ENCODE measurements at regions not wholly inside any gene's neighbourhood (a gene's known extent, or its start where the extent isn't known, plus 50 kb on each side); places are given as distances from the start of the nearest gene placed in this dataset.
"Not testable (repeated sequence)": the region's sequence is repeated elsewhere in the genome, so short reads cannot be mapped to it uniquely, and the experiment has no call there.

GRCh38 chr17:14581186-14581830, 280.4 kb downstream of the HS3ST3B1 start:
- DNase-seq: no peak
- H3K9me3 Mint-ChIP-seq: no peaks in the 10 kb centered on the region
- no peaks in the 10 kb centered on the region for H3K36me3 Mint-ChIP-seq (ENCODE audit: low read depth)
- H3K4me1 Mint-ChIP-seq (ENCODE audit: low read depth): no peaks in the 10 kb centered on the region
- no peaks in the 10 kb centered on the region for H3K27me3 Mint-ChIP-seq
- H3K27ac Mint-ChIP-seq: no peak overlapping the region
- no peak overlapping the region for H3K4me3 Mint-ChIP-seq

DNA sequence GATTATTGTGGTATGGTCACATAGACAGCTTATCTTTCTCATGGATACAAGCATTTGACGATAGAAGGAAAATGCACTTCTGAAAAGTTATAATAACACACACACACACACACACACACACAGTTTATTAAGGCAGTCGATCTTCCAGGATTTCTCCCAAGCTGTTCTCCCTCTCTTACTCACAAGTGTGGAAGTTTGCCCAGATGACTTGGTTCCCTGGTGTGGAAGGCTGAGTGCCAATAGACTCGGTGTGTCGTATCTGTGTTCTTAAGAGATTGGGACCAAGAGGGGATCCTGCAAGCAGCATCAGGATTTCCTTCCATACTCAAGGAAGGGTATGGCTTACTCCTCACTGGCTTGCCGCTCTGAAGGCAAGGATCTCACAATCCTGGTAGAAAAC, 279.6 kb downstream of the HS3ST3B1 start:
- DNase-seq: no peak
- H3K4me3 Mint-ChIP-seq: no peak overlapping the region
- no peaks in the 10 kb centered on the region for H3K36me3 Mint-ChIP-seq (ENCODE audit: low read depth)
- H3K9me3 Mint-ChIP-seq: no peaks in the 10 kb centered on the region
- H3K4me1 Mint-ChIP-seq (ENCODE audit: low read depth): no peaks in the 10 kb centered on the region
- no peak overlapping the region for H3K27ac Mint-ChIP-seq
- no peaks in the 10 kb centered on the region for H3K27me3 Mint-ChIP-seq

DNA sequence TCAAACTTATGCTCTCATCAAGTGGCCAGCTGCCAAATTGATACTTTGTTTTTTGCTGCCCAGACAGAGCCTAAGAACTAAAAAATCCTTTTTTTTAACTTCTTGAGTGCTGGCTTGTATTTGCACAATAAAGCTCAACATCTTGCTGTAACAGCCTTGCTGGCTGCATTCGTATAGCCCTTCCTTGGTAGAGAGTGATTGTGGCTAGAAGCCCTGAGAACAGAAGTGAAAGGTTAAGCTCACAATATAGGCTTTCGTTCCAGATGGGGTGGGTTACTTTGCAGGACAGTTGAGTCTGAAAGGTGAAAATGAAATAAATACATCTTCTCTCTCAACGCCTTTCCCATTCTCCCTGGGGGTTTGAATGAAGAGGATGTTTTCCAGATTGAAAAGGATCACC, 278.8 kb downstream of the HS3ST3B1 start:
- H3K9me3 Mint-ChIP-seq: no peaks in the 10 kb centered on the region
- no peaks in the 10 kb centered on the region for H3K27me3 Mint-ChIP-seq
- H3K4me1 Mint-ChIP-seq (ENCODE audit: low read depth): no peaks in the 10 kb centered on the region
- H3K36me3 Mint-ChIP-seq (ENCODE audit: low read depth): no peaks in the 10 kb centered on the region
- DNase-seq: no peak
- H3K27ac Mint-ChIP-seq: no peak overlapping the region
- no peak overlapping the region for H3K4me3 Mint-ChIP-seq

GRCh38 chr17:14575471-14575953, 274.6 kb downstream of the HS3ST3B1 start:
- DNase-seq: no peak
- no peaks in the 10 kb centered on the region for H3K36me3 Mint-ChIP-seq (ENCODE audit: low read depth)

DNA sequence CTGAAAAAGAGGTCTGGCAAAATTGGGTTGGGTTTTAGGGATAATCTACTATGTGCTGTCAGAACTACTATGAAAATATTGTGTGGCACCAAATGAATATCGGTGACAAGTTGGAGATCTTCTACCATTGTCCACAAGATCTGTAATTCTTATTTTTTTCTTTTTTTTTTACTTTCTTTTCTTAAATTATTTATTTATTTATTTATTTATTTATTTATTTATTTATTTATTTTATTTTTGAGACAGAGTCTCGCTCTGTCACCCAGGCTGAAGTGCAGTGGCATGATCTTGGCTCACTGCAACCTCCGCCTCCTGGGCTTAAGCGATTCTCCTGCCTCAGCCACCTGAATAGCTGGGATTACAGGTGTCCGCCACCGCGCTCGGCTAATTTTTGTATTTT, 259.4 kb downstream of the HS3ST3B1 start:
- H3K4me1 Mint-ChIP-seq (ENCODE audit: low read depth): peaks cover 12% of the 10 kb centered on the region
- H3K27ac Mint-ChIP-seq; H3K4me3 Mint-ChIP-seq; H3K9me3 Mint-ChIP-seq; H3K27me3 Mint-ChIP-seq; H3K36me3 Mint-ChIP-seq (ENCODE audit: low read depth); DNase-seq: not testable (repeated sequence)

More at GRCh38 chr17:14575471-14575953, 274.6 kb downstream of the HS3ST3B1 start:
- no peaks in the 10 kb centered on the region for H3K9me3 Mint-ChIP-seq
- no peak overlapping the region for H3K27ac Mint-ChIP-seq
- H3K4me1 Mint-ChIP-seq (ENCODE audit: low read depth): no peaks in the 10 kb centered on the region
- no peaks in the 10 kb centered on the region for H3K27me3 Mint-ChIP-seq
- no peak overlapping the region for H3K4me3 Mint-ChIP-seq

DNA sequence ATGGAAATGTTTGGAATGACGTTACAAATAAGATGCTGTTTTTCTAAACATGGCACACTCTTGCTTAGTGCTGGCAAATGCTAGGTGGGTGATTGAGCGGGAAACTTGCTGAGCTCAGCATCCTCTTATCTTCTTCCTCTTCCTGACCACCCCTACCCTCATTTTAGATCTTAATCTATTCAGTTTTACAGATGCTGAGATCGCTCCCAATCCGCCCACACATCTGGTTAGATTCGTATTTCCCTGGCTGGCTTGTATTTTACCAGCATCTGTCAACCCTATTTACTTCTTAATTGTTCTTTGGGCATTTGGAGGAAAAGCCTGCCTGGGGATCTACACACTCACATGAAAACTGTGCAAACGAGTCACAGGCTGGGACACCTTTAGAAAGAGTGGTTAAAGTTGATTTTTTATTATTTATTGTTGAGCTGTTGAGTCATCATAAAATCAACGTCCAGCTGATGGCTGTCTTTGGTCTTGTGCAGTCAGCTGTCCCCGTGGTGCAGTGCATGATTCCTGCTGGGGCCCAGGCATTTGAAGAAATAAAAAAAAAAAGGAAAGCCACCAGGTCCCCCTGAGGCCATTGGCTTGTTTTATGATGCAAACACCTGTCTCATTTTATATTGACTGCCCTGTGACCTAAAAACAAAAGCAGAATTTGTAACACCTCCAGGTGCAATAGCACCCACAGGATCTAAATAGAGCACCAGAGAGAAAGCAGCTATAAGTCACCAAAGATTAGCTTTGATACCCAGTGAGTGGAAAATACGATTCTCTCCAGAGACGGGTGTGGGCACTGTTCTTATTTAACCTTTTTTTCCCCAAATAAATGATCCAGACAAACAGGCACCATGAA, 258.6 kb downstream of the HS3ST3B1 start:
- Mint-ChIP-seq H3K4me1 (ENCODE audit: low read depth) (peaks cover 12% of the 10 kb centered on the region), H3K4me3 (no peak overlapping the region), H3K27me3 (no peaks in the 10 kb centered on the region), H3K9me3 (no peaks in the 10 kb centered on the region), H3K36me3 (ENCODE audit: low read depth) (no peaks in the 10 kb centered on the region), H3K27ac (no peak overlapping the region)
- no peak for DNase-seq

- Mint-ChIP-seq H3K4me1 (ENCODE audit: low read depth) (peaks cover 12% of the 10 kb centered on the region), H3K9me3 (no peaks in the 10 kb centered on the region), H3K4me3 (no peak overlapping the region), H3K36me3 (ENCODE audit: low read depth) (no peaks in the 10 kb centered on the region), H3K27ac (no peak overlapping the region), H3K27me3 (no peaks in the 10 kb centered on the region)
- DNase-seq: no peak
These were observed 256.6 kb downstream of the HS3ST3B1 start for GRCh38 chr17:14557480-14557879.

DNA sequence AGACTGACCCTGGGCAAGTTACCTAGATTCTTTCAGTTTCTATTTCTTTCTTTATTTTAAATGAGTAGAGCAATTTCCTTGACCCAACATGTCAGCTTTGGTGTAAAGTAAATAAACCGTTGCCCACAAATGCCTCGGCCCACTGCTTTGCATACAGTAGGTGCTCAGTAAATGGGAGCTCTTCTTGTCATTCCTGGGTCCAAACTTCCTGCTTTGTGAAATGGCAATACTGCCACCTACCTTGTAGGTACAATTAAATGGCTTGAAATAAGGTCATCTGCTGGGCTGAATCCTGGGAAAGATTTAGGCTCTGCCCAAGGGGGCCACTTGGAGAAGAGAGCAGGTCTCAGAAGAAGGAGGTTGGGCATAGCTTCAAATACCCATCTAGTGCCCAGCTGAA, 253.0 kb downstream of the HS3ST3B1 start:
- no peak overlapping the region for H3K4me3 Mint-ChIP-seq
- DNase-seq: no peak
- H3K27me3 Mint-ChIP-seq: no peaks in the 10 kb centered on the region
- H3K27ac Mint-ChIP-seq: no peak overlapping the region
- no peaks in the 10 kb centered on the region for H3K36me3 Mint-ChIP-seq (ENCODE audit: low read depth)
- H3K9me3 Mint-ChIP-seq: no peaks in the 10 kb centered on the region
- H3K4me1 Mint-ChIP-seq (ENCODE audit: low read depth): no peaks in the 10 kb centered on the region

DNA sequence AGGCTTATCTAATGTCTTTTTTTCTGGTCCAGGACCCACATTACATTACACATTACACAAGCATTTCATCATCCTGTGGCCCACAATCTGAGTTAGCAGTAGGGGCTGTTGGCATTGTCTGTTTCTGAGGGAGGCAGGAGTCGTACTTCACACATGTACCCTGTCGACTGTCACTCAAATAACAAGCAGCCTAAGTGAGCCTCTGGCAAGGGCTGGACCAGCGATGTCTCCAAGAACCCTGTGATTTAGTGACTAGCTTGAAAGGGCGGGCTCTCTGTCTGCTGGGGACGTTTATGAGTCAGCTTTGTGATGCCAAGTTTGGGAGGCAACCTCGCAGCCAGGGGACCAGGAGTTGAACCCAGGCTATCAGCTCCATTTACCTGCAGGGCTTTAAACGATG, 251.4 kb downstream of the HS3ST3B1 start:
- no peak overlapping the region for H3K4me3 Mint-ChIP-seq
- H3K27ac Mint-ChIP-seq: no peak overlapping the region
- H3K36me3 Mint-ChIP-seq (ENCODE audit: low read depth): no peaks in the 10 kb centered on the region
- DNase-seq: no peak
- no peaks in the 10 kb centered on the region for H3K4me1 Mint-ChIP-seq (ENCODE audit: low read depth)
- no peaks in the 10 kb centered on the region for H3K27me3 Mint-ChIP-seq
- H3K9me3 Mint-ChIP-seq: no peaks in the 10 kb centered on the region

- Mint-ChIP-seq H3K27me3 (no peaks in the 10 kb centered on the region), H3K27ac (no peak overlapping the region), H3K36me3 (ENCODE audit: low read depth) (no peaks in the 10 kb centered on the region), H3K9me3 (peaks cover 4% of the 10 kb centered on the region), H3K4me1 (ENCODE audit: low read depth) (peaks cover 8% of the 10 kb centered on the region), H3K4me3 (no peak overlapping the region)
- no peak for DNase-seq
These were observed 246.7 kb downstream of the HS3ST3B1 start for GRCh38 chr17:14547556-14547955.

- no peaks in the 10 kb centered on the region for H3K27me3 Mint-ChIP-seq
- DNase-seq: no peak
- H3K4me3 Mint-ChIP-seq: no peak overlapping the region
- no peak overlapping the region for H3K27ac Mint-ChIP-seq
- no peaks in the 10 kb centered on the region for H3K36me3 Mint-ChIP-seq (ENCODE audit: low read depth)
- H3K9me3 Mint-ChIP-seq: peaks cover 4% of the 10 kb centered on the region
- peaks cover 8% of the 10 kb centered on the region for H3K4me1 Mint-ChIP-seq (ENCODE audit: low read depth)
These were observed 246.1 kb downstream of the HS3ST3B1 start for GRCh38 chr17:14547016-14547415.

DNA sequence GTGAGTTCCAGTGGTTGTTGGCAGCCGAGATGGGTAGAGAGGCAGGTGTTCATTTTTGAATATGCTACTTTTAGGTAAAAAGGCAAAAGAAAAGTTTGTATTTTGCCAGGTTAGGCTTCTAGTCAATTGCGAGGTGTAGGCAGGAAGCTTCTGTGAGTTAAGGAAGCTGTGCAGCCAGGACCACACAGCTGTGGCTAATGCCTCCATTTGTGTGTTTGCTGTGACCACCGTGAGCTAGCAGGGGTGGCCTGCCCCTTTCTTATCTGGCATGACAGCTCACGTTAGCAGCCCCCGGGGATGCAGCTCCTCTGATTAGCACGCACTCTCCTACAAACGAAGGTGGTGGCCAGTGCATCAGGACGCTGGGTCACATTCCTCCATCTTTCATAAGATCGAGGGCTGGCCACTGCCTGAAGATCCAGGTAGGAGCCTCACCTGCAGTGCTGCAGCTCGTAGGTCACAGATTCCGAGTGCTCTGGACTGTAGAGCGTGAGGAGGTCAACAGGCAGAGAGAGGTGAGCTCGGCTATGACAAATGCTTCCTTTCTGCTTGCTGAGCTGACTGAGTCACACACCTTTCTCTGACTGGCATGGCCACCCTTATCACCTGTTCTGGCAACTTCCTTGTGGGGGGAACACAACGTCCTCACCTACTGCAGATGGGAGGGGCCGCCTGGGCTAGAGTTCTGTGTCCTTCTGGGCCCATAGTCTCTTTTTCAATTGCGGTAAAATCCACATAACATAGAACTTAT, 244.4 kb downstream of the HS3ST3B1 start:
- H3K36me3 Mint-ChIP-seq (ENCODE audit: low read depth): no peaks in the 10 kb centered on the region
- peaks cover 8% of the 10 kb centered on the region for H3K4me1 Mint-ChIP-seq (ENCODE audit: low read depth)
- no peak overlapping the region for H3K4me3 Mint-ChIP-seq
- no peak overlapping the region for H3K27ac Mint-ChIP-seq
- H3K27me3 Mint-ChIP-seq: no peaks in the 10 kb centered on the region
- DNase-seq: no peak
- peaks cover 4% of the 10 kb centered on the region for H3K9me3 Mint-ChIP-seq

DNA sequence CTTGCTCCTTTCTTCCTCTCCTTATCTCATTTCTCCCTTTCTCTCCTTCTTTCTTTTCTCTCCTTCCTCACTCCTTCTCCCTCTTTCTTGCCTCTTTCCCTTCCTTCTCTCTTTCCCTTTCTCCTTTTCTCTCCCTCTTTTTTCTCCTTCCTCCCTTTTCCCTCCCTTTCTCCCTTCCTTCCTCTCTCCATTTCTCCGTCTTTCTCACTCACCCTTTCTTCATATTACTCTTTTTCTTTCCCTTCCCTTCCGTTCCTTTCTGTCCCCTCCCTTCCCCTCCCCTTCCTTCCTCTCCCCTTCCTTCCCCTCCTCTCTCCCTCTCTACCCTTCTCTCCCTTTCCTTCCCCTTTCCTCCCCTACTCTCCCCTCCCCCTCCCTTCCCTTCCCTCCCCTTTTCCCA, 240.8 kb downstream of the HS3ST3B1 start:
- H3K4me3 Mint-ChIP-seq: no peak overlapping the region
- H3K36me3 Mint-ChIP-seq (ENCODE audit: low read depth): no peaks in the 10 kb centered on the region
- no peak for DNase-seq
- no peak overlapping the region for H3K27ac Mint-ChIP-seq
- peaks cover 4% of the 10 kb centered on the region for H3K9me3 Mint-ChIP-seq
- H3K27me3 Mint-ChIP-seq: no peaks in the 10 kb centered on the region
- H3K4me1 Mint-ChIP-seq (ENCODE audit: low read depth): peaks cover 8% of the 10 kb centered on the region

DNA sequence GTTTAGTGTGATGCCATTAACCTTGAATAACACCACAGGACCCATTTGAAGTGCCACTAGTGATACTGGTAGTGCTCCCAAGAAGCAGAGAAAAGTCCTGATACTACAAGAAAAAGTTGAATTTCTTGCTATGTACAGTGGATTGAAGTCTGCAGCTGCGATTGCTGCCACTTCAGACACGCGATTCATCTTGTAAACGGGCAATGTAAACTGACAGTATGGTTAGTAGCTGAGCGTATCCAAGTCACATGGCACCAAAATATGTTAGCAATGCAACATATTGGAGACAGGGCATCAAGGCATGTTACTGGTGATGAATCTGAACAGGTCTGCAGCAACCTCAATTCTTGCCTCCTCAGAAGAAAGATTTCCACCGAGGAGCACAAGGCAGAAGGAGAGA, 238.9 kb downstream of the HS3ST3B1 start:
- Mint-ChIP-seq H3K4me1 (ENCODE audit: low read depth) (no peaks in the 10 kb centered on the region), H3K4me3 (no peak overlapping the region), H3K36me3 (ENCODE audit: low read depth) (no peaks in the 10 kb centered on the region), H3K27ac (no peak overlapping the region), H3K9me3 (peaks cover 4% of the 10 kb centered on the region), H3K27me3 (no peaks in the 10 kb centered on the region)
- DNase-seq: no peak

DNA sequence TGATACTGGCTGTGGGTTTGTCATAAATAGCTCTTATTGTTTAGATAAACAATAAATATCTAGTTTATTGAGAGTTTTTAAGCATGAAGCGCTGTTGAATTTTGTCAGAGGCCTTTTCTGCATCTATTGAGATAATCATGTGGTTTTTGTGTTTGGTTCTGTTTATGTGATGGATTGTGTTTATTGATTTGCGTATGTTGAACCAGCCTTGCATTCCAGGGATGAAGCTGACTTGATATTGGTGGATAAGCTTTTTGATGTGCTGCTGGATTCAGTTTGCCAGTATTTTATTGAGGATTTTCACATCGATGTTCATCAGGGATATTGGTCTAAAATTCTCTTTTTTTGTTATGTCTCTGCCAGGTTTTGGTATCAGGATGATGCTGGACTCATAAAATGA, 231.4 kb downstream of the HS3ST3B1 start:
- not testable (repeated sequence) for H3K27ac Mint-ChIP-seq; H3K4me1 Mint-ChIP-seq (ENCODE audit: low read depth); DNase-seq; H3K4me3 Mint-ChIP-seq; H3K27me3 Mint-ChIP-seq
- Mint-ChIP-seq H3K9me3 (peaks cover 25% of the 10 kb centered on the region), H3K36me3 (ENCODE audit: low read depth) (peaks cover 13% of the 10 kb centered on the region)
